Epithelial cell of proximal tubule (primary cell): ENCODE measurements at regions not wholly inside any gene's neighbourhood (a gene's known extent, or its start where the extent isn't known, plus 50 kb on each side); places are given as distances from the start of the nearest gene placed in this dataset.

Experiments
- DNase-seq: peaks from one replicate; pipeline ENCODE4 v3.0.0-alpha.2; 2011; ENCODE audit warnings: low read depth
- H3K4me3 ChIP-seq: 2 replicates; pipeline ENCODE4 v1.5.1; 2011; ENCODE audit warnings: low read depth, mild to moderate bottlenecking, low read length
- CTCF ChIP-seq: conservative IDR thresholded peaks from 2 replicates; pipeline ENCODE4 v1.5.1; 2012; ENCODE audit warnings: low read depth, mild to moderate bottlenecking, low read length

DNA sequence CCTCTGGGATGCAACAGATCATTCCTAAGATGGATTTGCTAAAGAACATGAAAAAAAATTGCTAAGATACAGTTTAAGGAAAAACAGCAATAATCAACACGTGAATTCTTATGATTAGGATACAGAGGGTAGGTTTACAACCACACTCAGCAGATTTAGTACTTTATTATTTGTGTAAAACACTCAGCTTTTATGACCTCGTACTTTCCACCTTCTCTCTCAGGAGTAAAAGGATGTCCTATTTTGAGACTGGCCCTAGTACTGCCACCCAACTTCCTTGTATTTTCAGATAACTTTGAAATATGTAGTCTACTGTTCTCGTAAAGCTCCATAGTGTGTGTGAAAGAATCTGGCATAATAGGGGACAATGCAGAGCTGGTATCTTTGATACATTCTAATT is 186.1 kb downstream of the ARL4A start:
- TF ChIP-seq CTCF, result no peak
- no peak overlapping the region for H3K4me3 ChIP-seq
- DNase-seq, result no peak

DNA sequence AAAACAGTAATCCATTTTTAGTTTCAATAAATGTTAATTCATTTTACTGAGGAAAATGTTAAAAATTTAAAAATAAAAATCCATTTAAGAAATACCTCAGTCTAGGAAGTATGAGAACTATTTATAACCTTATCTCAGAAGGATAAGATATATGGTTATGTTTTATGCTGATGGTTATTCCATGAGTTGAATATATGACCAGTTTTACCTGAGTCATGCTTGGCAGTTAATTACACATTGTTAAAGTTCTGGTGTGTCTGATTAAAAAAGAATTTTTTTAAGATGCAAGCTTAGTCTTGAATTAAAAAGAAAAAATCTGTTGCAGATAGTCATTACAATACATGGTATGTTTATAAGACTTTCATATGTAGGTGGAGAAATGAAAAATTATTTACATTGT is 191.7 kb downstream of the ARL4A start:
- no peak for DNase-seq
- no peak for TF ChIP-seq CTCF
- H3K4me3 ChIP-seq, result no peak overlapping the region

GRCh38 chr7:12881712-12882111 is 194.3 kb downstream of the ARL4A start:
- TF ChIP-seq CTCF, result no peak
- no peak overlapping the region for H3K4me3 ChIP-seq
- DNase-seq, result no peak

- no peak overlapping the region for H3K4me3 ChIP-seq
- TF ChIP-seq CTCF, result no peak
- DNase-seq, result no peak
These were observed 195.3 kb downstream of the ARL4A start for GRCh38 chr7:12882710-12883109.

GRCh38 chr7:12884033-12884432 is 196.6 kb downstream of the ARL4A start:
- no peak overlapping the region for H3K4me3 ChIP-seq
- no peak for DNase-seq
- no peak for TF ChIP-seq CTCF

DNA sequence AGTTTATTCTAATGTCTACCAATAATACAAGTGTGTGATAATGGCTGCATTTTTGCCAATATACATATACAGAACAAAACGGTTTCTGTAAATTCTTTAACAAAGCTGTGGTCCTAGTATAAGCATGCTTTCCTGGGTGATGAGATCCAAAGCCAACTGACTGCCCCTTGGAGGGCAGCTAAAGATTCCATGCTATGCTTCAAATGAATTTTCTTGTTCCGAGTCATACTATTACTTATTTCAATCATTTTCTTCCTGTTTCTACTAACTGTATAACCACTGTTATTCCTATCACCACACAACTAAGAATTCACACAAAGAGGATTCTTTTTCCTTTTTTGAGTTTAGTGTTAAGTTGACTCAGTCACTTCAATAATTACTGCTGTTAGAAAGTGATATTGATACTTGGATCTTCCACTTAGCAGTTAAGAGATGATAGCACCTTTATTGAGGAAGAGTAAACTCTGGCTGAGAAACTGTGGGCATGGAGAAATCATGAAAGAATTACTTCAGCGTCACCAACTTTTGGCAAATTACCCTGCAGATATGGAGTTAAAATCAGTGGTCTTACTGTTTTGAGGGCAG is 197.5 kb downstream of the ARL4A start:
- no peak for DNase-seq
- no peak for TF ChIP-seq CTCF
- no peak overlapping the region for H3K4me3 ChIP-seq

DNA sequence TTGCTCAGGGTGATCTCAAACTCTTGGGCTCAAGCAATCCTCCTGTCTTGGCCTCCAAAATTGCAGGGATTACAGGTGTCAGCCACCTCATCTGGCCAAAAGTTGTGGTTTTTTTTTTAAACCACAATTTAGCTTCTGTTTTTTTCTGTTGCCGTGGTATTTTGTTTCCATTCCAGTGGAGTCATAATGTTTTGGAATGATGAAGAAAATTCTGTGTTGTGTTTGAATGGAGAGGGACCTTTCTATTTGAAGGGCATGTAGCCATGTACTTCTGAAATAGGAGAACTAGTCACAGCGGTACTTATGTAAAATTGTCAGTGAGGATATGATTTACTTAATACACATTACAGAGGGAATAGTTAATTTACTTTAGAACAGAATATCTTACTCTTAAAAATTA is 201.3 kb downstream of the ARL4A start:
- DNase-seq, result no peak
- no peak for TF ChIP-seq CTCF
- H3K4me3 ChIP-seq, result no peak overlapping the region
